Activated CD4-positive, alpha-beta T cell treated with anti-CD3 and anti-CD28 coated beads for 36 hours (primary cell): ENCODE measurements at regions not wholly inside any gene's neighbourhood (a gene's known extent, or its start where the extent isn't known, plus 50 kb on each side); places are given as distances from the start of the nearest gene placed in this dataset.
"Not testable (repeated sequence)": the region's sequence is repeated elsewhere in the genome, so short reads cannot be mapped to it uniquely, and the experiment has no call there.

Source experiments
- ATAC-seq: fragments of 200-7000 bp; cut with Tn5 transposase; one replicate; pipeline ENCODE4 v1.10.0; 2021; ENCODE audit warnings: mild to moderate bottlenecking, moderate library complexity
- CTCF ChIA-PET: fragments of 350-600 bp; sonication (Branson Sonifier 250); formaldehyde crosslinking; loops from one replicate; lab custom pipeline; 2021; ENCODE audit warnings: antibody characterized with exemption; lab: Charles Lee
- POLR2A ChIA-PET: fragments of 350-600 bp; sonication (Branson Sonifier 250); formaldehyde crosslinking; loops from one replicate; lab custom pipeline; 2021; ENCODE audit warnings: antibody characterized with exemption, inconsistent platforms; lab: Charles Lee
- DNase-seq: peaks from one replicate; pipeline ENCODE4 v3.0.0-alpha.2; 2020
- H3K27ac Mint-ChIP-seq: one replicate; pipeline ENCODE4 v1.8.0; 2021; ENCODE audit warnings: mixed read lengths
- H3K27me3 Mint-ChIP-seq: one replicate; pipeline ENCODE4 v1.8.0; 2021; ENCODE audit warnings: mixed read lengths
- H3K36me3 Mint-ChIP-seq: one replicate; pipeline ENCODE4 v1.8.0; 2021; ENCODE audit warnings: low read depth, mixed read lengths
- H3K4me1 Mint-ChIP-seq: one replicate; pipeline ENCODE4 v1.8.0; 2021; ENCODE audit warnings: mixed read lengths
- H3K4me3 Mint-ChIP-seq: one replicate; pipeline ENCODE4 v1.8.0; 2021; ENCODE audit warnings: mild to moderate bottlenecking, moderate library complexity, mixed read lengths
- H3K9me3 Mint-ChIP-seq: one replicate; pipeline ENCODE4 v1.8.0; 2021; ENCODE audit warnings: low read depth, mixed read lengths
- intact Hi-C, 2 experiments: fragments of 100-400 bp; cut with DNase I in 1 of 2; cut with micrococcal nuclease in 1 of 2; formaldehyde crosslinking; loops; one replicate each; pipeline versions ENCODE4 v1.14.2 to v1.15.1; 2022 to 2024; cut with DNase I, micrococcal nuclease

DNA sequence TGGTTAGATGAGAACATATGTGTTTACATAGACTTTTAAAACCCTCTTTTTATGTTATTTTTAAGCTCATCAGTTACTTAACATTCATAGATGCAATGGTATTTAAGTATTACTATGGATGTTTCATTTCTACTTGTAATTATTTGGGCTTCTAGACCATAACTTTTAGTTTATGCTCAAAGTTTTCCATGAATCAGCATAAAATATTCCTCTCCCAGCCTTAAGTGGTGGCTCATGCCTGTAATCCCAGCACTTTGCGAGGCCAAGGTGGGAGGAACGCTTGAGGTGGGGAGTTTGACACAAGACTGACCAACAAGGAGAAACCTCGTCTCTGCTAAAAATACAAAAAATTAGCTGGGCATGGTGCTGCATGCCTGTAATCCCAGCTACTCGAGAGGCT, 118.5 kb upstream of the HSFY2 start:
- Mint-ChIP-seq H3K27ac (no peak overlapping the region), H3K9me3 (peaks cover 4% of the 10 kb centered on the region), H3K4me1 (no peaks in the 10 kb centered on the region), H3K27me3 (no peaks in the 10 kb centered on the region), H3K4me3 (no peak overlapping the region), H3K36me3 (no peaks in the 10 kb centered on the region)
- ATAC-seq (no peak), DNase-seq (no peak)
- CTCF ChIA-PET = no interaction called here
- intact Hi-C loops = no loop called here
- POLR2A ChIA-PET = no interaction called here

- Mint-ChIP-seq H3K27ac (no peak overlapping the region), H3K36me3 (no peaks in the 10 kb centered on the region), H3K9me3 (no peaks in the 10 kb centered on the region), H3K4me1 (no peaks in the 10 kb centered on the region), H3K4me3 (no peak overlapping the region), H3K27me3 (no peaks in the 10 kb centered on the region)
- intact Hi-C loops = no loop called here
- ChIA-PET CTCF (no interaction called here), POLR2A (no interaction called here)
- no peak for DNase-seq
- no peak for ATAC-seq
Measured at GRCh38 chrY:18889548-18889947, 116.0 kb upstream of the HSFY2 start.

DNA sequence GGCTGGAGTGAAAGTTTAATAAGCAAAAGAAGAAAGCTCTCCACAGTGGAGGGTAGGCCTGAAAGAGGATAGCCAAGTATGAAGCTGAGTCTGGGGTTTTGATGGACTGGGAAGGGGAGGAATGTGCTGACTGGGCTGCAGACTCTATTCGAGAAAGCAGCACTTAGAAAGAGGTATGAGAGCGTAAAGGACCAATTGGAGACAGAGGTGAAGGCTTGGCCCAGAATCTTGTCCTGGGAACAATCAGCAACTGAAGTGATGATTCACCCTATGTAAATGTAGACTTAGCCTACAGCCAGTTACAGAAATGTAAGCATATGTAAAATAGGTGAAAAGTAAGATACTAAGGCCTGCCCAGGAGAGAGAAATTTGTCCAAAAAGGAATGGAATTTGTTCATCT, 111.2 kb upstream of the HSFY2 start:
- Mint-ChIP-seq H3K4me3 (no peak overlapping the region), H3K27ac (no peak overlapping the region), H3K36me3 (peaks cover 2% of the 10 kb centered on the region), H3K27me3 (no peaks in the 10 kb centered on the region), H3K9me3 (no peaks in the 10 kb centered on the region), H3K4me1 (no peaks in the 10 kb centered on the region)
- ChIA-PET POLR2A (no interaction called here), CTCF (no interaction called here)
- DNase-seq = no peak
- no peak for ATAC-seq
- intact Hi-C loops = no loop called here

GRCh38 chrY:18869145-18869544, 95.6 kb upstream of the HSFY2 start:
- ATAC-seq, intact Hi-C loops, CTCF ChIA-PET, H3K4me3 Mint-ChIP-seq, DNase-seq, H3K27me3 Mint-ChIP-seq, H3K4me1 Mint-ChIP-seq, H3K27ac Mint-ChIP-seq, H3K9me3 Mint-ChIP-seq, POLR2A ChIA-PET, H3K36me3 Mint-ChIP-seq: not testable (repeated sequence)

DNA sequence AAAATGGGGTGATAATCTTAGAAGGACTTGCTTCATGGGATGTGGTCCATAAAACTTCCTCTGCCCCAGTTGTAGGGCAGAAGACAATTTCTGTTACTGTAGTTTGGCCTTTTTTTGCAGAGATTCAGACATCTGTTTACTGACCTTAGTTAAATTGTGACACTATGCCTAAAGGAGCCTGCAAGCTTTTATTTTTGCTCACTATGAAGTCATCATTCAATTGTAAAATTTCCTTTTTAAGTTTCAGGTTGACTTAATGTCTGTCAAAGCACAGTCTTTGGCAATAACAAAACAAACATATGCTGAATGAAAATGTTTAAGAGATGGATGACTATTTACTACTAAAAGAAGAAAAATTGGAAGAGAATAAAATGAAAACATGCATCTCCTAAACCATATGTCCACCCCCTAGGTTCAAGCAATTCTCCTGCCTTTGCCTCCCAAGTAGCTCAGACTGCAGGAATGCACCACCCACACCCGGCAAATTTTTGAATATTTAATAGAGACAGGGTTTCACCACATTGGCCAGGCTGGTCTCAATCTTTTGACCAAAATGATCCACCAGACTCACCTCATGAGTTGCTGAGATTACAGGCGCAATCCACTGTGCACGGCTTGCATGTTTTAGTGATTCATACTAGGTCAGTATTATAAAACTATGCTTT, 93.5 kb upstream of the HSFY2 start:
- DNase-seq, ATAC-seq, CTCF ChIA-PET, H3K27me3 Mint-ChIP-seq, H3K36me3 Mint-ChIP-seq, POLR2A ChIA-PET, H3K27ac Mint-ChIP-seq, intact Hi-C loops, H3K9me3 Mint-ChIP-seq, H3K4me1 Mint-ChIP-seq, H3K4me3 Mint-ChIP-seq: not testable (repeated sequence)

DNA sequence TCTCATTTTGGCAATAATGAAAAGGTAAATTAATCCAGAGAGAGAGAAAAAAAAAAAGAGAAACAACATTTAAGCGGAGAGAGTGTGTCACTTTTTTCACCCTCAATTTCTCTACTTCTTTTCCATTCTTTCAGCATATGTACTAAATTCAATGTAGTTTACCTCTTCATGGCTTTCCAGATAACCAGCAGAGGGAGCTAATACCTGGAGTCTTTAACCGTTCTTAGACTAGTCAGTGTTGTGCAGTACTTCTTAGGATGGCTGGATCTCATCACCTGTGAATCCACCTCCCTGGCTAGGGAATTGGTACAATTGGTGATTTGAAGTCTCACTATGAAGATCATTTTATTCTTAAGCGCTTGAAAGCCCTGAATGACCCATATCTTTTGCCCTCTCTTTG, 87.3 kb upstream of the HSFY2 start:
- DNase-seq, CTCF ChIA-PET, H3K4me3 Mint-ChIP-seq, ATAC-seq, H3K4me1 Mint-ChIP-seq, H3K9me3 Mint-ChIP-seq, H3K27me3 Mint-ChIP-seq, intact Hi-C loops, H3K27ac Mint-ChIP-seq, H3K36me3 Mint-ChIP-seq, POLR2A ChIA-PET: not testable (repeated sequence)

DNA sequence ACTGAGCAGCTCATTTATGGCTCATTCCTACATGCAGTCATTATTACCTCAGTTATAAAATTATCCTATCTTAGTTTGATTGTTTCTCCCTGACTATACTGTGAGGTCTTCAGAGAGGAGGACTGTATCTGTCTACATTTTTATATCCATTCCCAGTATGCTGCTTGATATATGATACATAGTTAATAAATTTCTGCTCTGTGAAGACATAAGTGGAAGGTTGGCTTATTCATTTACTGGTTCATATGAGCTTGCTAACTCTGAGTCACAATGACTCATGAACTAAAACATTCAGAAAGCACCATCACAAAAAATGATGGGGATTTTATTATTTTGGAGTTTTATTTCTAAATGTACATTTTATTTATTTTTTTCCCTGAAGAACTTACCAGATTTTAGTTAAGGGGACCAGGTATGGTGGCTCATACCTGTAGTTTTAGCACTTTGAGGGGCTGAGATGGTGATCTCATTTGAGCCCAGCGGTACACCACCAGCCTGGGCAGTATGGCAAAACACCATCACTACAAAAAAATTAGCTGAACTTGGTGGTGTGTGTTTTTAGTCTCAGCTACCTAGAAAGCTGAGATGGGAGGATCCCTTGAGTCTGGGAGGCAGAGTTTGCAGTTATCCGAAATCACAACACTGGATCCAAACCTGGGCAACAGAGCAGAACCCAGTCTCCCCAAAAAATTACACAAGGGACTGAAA, 85.1 kb upstream of the HSFY2 start:
- intact Hi-C loops = not testable (repeated sequence)

DNA sequence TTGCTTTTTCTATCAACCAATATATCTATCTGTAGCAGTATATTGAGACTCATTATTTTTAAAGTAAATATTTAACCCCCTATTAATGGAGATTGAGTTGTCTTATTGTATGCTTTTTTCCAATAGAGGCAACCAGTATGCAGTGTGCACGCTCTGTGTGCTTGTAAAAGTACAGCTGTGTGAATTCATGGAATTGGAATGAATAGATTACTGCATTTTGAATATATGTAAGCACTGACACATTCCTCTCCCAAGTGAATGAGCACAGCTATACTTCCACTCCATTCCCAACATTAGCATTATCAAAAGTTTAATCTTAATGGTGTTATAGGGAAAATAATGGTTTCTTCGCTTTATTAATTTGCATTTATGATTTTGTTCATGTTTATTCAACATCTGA, 81.6 kb upstream of the HSFY2 start:
- H3K4me3 Mint-ChIP-seq, POLR2A ChIA-PET, H3K9me3 Mint-ChIP-seq, H3K27me3 Mint-ChIP-seq, CTCF ChIA-PET, DNase-seq, H3K4me1 Mint-ChIP-seq, H3K27ac Mint-ChIP-seq, ATAC-seq, H3K36me3 Mint-ChIP-seq, intact Hi-C loops: not testable (repeated sequence)

More for the DNA sequence above, 85.1 kb upstream of the HSFY2 start:
- H3K9me3 Mint-ChIP-seq, DNase-seq, CTCF ChIA-PET, H3K27me3 Mint-ChIP-seq, POLR2A ChIA-PET, H3K4me3 Mint-ChIP-seq, H3K27ac Mint-ChIP-seq, H3K4me1 Mint-ChIP-seq, H3K36me3 Mint-ChIP-seq: not testable (repeated sequence)
- peak; percentile 53 for ATAC-seq

DNA sequence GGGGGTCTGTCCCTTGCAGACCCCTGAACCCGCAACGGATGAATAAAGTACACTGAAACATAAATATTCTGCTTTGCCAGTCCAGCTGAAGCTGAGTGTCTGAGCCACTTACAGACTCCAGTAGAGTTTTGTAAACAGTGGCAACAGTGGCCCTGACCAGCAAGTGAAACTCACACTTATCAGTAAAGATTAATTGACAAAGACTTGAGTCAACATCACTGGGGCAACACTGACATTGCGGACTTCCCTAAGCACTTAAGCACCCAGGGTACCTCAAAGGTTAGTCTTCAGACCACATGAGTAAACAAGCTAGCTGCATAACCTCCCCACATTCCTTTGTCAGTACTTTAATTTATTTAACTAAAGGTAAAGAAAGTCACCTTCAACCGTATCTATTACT, 79.8 kb upstream of the HSFY2 start:
- H3K4me3 Mint-ChIP-seq, intact Hi-C loops: not testable (repeated sequence)

DNA sequence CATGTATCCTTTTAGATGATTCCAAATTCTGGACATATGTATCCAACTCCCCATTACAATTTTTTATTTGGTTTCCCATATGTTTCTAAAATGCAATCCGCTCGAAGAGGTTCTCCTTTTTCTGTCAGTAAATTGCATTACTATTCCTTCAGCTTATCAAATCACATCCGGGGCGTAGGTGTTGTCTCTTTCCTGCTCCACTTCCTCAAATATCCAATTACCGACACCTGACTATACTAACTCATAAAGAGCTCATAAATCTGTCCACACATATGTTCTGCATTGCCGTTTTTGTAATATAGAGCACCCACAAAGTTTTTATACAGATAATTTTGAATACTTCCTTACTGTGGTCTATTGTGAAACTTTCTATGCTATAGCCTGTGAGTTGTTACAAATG, 63.1 kb upstream of the HSFY2 start:
- H3K4me1 Mint-ChIP-seq, H3K36me3 Mint-ChIP-seq, H3K27ac Mint-ChIP-seq, CTCF ChIA-PET, ATAC-seq, H3K4me3 Mint-ChIP-seq, H3K9me3 Mint-ChIP-seq, POLR2A ChIA-PET, intact Hi-C loops, H3K27me3 Mint-ChIP-seq, DNase-seq: not testable (repeated sequence)

More for the DNA sequence above, 79.8 kb upstream of the HSFY2 start:
- DNase-seq, H3K27me3 Mint-ChIP-seq, H3K36me3 Mint-ChIP-seq, H3K27ac Mint-ChIP-seq, ATAC-seq, POLR2A ChIA-PET, CTCF ChIA-PET, H3K9me3 Mint-ChIP-seq, H3K4me1 Mint-ChIP-seq: not testable (repeated sequence)
